C1 segment of cervical spinal cord (tissue), 14 donors: ENCODE measurements at regions not wholly inside any gene's neighbourhood (a gene's known extent, or its start where the extent isn't known, plus 50 kb on each side); places are given as distances from the start of the nearest gene placed in this dataset.

ENCODE experiments used
- DNase-seq, 14 donors: peaks; one replicate each; lab custom pipeline; 2025; lab: John Stamatoyannopoulos, UW

DNA sequence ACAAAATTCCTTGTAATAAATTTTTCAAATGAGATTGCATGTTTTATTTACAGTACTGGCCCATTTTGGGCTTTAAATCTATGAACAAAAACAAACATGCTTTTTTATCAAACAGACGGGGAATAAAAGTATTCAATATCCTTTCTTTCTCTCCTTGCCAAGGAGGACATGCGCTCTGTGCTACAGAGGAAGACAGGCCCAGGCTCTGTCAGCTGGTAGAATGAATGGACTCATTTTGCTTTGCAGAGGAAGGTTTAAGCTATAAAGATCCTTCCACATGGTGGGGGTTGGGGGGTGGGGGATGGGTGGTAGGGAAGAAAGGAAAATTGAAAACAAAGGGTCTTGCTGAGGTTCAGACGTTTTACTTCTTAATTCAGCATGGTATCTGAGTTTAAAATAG is 575.6 kb downstream of the INSC start:
- DNase-seq = no peak

- DNase-seq = no peak
Observed at GRCh38 chr11:15692739-15693138, 578.0 kb downstream of the INSC start.

DNA sequence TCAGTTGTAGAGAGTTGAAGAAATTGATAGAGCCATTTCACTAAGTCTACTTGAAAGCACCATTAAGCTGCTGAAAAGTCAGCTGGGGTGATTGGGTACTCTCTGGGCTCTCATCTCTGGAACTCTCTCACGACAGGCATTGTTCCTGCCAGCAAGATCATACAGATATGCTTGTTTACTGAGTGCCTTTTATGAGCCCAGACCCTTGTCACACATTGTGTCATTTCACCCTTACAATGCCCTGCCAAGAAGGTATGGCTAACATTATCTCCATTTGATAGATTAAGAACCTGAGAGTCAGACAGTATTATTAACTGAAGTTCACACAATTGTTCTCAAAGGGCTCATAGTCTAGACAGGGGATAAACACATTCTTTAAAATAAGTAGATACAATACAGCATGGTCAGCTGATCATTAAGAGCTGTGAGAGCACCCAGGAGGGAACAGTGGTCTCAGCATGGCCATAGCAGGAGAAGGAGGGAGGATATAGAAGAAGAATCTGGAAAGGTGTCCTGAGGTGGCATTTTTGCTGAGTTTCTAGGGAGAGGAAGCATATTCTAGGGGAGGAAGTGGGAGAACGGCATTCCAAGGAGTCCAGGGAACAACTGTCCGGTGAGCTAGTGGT is 580.5 kb downstream of the INSC start:
- no peak for DNase-seq

DNA sequence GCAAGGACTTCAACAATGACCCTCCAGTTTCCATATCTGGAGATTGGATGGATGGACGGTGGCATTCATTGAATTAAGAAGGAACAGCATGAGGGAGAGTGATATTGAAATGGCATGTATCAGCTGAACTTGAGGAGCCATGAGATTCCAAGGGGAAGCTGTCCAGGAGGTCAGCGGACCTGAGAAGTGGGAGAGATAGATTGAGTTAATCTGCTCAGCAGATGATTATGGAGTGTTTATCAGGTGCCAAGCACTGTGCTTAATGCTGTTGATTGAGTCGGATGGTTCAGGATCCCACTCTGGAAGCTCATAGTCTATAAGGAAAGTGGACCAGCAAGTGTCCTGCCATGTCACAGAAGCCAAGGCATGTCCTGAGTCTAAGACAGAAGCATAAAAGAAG is 581.3 kb downstream of the INSC start:
- DNase-seq = no peak

- no peak for DNase-seq
Observed at GRCh38 chr11:15697437-15698236, 582.9 kb downstream of the INSC start.

DNA sequence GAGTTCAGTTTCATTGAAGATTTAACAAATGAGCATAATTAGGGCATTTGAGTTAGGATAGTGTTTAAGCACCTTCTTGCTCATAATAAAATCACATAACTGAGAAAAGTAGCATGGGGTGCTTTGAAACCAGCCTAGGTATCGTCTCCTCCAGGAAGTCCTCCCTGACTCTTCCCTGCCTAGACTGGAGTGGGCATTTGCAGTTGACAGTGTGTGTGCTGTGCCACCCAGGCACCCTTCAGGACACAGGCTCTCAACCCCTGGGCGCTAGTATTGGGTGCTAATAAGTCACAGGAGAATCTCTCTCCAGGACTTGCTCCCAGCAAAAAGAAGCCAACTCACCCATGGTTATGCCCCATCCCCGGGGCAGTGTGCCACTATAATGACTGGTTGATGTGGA is 584.1 kb downstream of the INSC start:
- DNase-seq = no peak

- no peak for DNase-seq
Observed at GRCh38 chr11:15699978-15700377, 585.3 kb downstream of the INSC start.

DNA sequence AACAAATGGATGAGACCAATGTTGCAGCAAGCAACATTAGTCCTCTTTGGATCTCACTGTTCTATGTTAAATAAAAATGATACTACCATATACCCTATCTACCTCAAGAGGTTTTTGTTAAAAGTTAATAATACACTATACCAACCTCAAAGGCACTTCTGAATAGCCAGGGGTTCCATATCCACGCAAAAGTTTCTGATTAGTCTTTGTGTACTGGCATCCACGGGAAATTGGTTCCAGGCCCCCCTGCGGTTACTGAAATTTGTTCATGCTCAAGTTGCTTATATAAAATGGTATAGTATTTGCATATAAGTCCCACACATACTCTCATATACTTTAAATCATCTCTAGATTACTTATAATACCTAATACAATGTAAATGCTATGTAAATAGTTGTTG is 585.7 kb downstream of the INSC start:
- no peak for DNase-seq

- no peak for DNase-seq
Observed at GRCh38 chr11:15704064-15704463, 589.3 kb downstream of the INSC start.

GRCh38 chr11:15704556-15704955 is 589.8 kb downstream of the INSC start:
- no peak for DNase-seq

- DNase-seq = no peak
Observed at GRCh38 chr11:15705891-15706290, 591.2 kb downstream of the INSC start.

GRCh38 chr11:15707194-15707593 is 592.5 kb downstream of the INSC start:
- DNase-seq = no peak

GRCh38 chr11:15707971-15708370 is 593.2 kb downstream of the INSC start:
- DNase-seq = peak in 4 of 14 donors; percentile 6 to 31 (median 18)

- DNase-seq = no peak
Observed at GRCh38 chr11:15710580-15711275, 596.0 kb downstream of the INSC start.

DNA sequence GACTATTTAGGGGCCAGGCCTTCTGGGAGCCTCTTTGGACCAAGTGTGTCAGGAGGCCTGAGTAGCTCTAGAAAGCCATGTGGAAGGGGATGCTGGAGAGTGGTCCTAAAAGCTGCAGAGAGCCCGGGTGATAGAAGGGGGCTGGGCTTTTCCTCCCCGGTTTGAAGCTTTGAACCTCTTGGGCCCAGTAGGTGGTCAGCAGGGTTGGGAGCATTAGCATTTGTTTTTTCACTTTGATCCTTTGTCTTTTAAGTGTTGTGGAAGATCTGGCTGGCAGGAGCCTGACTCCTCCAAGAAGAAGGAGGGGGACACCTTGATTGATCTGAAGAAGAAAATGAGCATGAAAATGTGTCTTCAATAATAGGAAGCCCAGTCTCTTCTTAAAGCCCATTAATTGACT is 596.6 kb downstream of the INSC start:
- no peak for DNase-seq

DNA sequence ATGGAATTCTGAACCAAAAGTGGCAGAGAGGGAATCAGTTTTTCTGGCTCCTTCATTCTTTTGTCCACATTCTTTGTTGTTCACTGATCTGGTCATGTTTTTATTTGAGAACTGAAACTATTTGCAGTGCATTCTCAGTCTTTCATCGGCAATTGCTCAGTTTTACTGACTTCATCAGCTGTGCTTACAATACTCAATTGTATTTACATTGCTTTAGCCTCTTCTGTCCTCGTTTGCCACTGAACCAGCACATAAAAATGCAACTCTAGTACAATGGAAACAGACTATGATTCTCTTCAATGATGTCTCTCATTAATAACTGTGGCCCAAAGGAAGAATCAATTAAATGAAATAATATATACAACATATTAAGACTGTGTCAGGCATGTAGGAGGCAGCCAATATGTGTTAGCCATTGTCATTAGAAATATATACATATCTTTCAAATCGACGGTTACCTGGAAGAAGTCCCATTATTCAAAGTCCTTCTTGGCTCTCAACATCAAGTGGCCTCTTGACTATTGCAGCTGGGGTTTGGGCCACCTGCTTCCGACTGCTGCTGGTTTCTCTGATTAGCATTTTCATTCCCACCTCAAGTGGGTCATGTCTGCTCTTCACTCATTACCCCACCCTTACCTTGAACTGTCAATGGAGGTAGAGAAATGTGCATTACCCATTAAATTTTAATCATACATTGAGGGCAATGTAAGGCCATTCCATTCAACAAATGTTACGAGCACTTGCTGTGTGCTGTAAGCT is 600.1 kb downstream of the INSC start:
- no peak for DNase-seq

- no peak for DNase-seq
Observed at GRCh38 chr11:15716550-15716949, 601.8 kb downstream of the INSC start.

DNA sequence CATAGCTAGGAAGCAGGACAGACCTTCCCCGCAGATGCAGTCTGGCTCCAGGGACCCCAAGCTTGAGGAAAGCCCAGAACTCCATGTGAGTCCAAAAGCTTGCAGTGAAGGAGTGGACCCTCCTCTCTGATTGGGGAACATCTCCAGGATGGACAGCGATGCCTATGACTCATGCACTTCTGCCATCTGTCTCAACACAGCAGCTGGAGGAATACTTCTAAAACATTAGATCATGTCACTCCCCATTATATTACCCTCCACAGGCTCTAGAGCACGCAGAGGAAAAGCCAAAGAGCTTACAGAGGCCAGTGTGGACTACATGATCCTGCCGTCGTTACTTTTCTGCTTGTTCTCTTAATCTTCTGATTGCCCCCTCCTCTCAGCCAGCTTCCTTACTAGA is 605.7 kb downstream of the INSC start:
- DNase-seq = no peak

DNA sequence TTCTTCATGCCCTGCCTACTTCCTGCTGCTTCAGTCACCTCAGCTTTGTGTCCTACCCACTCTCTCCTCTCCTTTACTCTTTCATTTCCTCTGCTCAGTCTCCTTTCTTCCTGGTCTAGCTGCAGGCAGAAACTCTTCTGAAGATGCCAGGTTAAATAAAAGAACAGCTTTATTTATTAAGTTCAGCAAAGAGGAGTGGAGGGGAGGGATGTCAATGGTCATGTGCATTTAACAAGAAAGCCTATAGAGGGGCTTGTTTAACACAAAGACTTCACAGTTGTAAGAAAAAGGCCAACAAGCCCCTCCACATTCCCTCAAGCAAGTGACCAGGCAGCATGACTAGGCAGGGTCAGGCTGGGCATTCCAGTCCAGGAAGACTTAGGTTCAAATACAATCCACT is 609.2 kb downstream of the INSC start:
- no peak for DNase-seq

- DNase-seq = no peak
Observed at GRCh38 chr11:15724601-15725000, 609.9 kb downstream of the INSC start.

DNA sequence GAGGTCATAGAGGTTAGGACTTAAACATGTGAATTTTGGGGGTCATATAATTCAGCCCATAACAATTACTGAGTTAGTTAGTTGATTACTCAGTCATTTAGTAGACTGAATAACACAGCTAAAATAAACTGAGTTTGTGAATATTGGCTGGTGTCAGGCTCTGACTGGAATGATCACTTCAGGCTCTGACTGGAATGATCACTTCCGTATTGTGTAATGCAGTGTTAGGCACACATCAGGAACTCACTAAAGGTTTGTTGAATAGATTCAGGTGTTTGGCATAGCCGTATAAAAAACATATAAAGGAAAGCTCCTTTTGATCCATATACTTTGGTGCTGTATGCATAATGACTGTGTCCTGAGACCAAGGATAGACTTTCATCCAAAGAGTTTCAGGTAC is 610.5 kb downstream of the INSC start:
- DNase-seq = no peak

- no peak for DNase-seq
Observed at GRCh38 chr11:15726221-15726746, 611.6 kb downstream of the INSC start.
